RWPE1 (cell line): ENCODE measurements at regions not wholly inside any gene's neighbourhood (a gene's known extent, or its start where the extent isn't known, plus 50 kb on each side); places are given as distances from the start of the nearest gene placed in this dataset.

Experiments
- CTCF ChIA-PET: fragments of 350-600 bp; sonication (Branson Sonifier 250); formaldehyde crosslinking; extraction: SDS; loops from one replicate; lab custom pipeline; 2021; lab: Yijun Ruan, JAX
- POLR2A ChIA-PET: fragments of 400-600 bp; formaldehyde crosslinking; extraction: SDS; loops from one replicate; lab custom pipeline; 2020; ENCODE audit warnings: antibody characterized with exemption; ENCODE audit not compliant: low non-redundant PET; lab: Yijun Ruan, JAX
- DNase-seq: peaks from one replicate; pipeline ENCODE4 v3.0.0; 2012; ENCODE audit warnings: low spot score
- H3K27ac ChIP-seq: fragments of 450-650 bp; 2 replicates; pipeline ENCODE4 v1.5.1; 2017
- CTCF ChIP-seq: fragments of 450-650 bp; conservative IDR thresholded peaks from 2 replicates; pipeline ENCODE4 v1.5.1; 2017; ENCODE audit warnings: low read depth, mild to moderate bottlenecking

GRCh38 chr12:92533280-92533890 is 169.4 kb upstream of the PLEKHG7 start:
- TF ChIP-seq CTCF = no peak
- no peak overlapping the region for H3K27ac ChIP-seq
- ChIA-PET POLR2A (no interaction called here), CTCF (no interaction called here)
- no peak for DNase-seq

GRCh38 chr12:92530706-92531105 is 172.1 kb upstream of the PLEKHG7 start:
- no peak overlapping the region for H3K27ac ChIP-seq
- ChIA-PET CTCF (no interaction called here), POLR2A (no interaction called here)
- no peak for TF ChIP-seq CTCF
- no peak for DNase-seq

DNA sequence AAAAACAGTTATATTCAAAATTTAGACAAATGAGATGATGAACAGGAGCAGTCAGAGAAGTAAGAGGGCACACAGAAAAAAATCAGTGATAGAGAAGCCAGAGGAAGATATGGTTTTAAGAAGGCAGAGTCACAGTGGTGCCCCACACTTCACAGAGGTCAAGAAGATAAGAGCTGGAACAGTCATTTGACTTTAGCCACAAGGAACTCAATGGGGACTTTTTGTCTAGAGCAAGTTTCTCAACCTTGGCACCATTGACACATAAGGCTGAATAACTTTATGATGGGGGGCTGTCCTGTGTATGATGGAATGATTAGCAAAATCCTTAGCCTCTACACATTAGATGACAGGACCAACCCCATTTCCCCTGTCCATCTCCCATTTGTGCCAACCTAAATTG is 172.8 kb upstream of the PLEKHG7 start:
- DNase-seq = no peak
- CTCF ChIA-PET = no interaction called here
- POLR2A ChIA-PET = no interaction called here
- no peak for TF ChIP-seq CTCF
- H3K27ac ChIP-seq = no peak overlapping the region

DNA sequence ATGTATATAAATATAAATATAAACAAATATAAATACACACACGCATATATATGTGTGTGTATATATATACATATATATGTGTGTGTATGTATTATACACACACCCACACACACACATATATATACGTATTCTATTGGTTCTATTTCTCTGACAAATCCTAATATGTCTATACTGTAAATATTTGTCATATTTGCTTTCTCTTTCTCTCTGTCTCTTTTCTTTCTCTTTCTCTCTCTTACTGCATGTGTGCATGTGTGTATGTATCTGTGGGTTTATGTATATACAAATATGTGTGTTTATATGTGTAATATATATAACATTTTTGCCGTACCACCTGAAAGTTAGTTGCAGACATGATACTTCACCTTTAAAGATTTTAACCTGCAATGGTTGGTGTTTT is 174.2 kb upstream of the PLEKHG7 start:
- CTCF ChIA-PET = interaction anchor here (0.6 kb wide), 1 partner anchor 25 kb away, joined by 4 read pairs; no protein-coding TSS in a partner anchor
- TF ChIP-seq CTCF = no peak
- POLR2A ChIA-PET = no interaction called here
- H3K27ac ChIP-seq = no peak overlapping the region
- DNase-seq = no peak

DNA sequence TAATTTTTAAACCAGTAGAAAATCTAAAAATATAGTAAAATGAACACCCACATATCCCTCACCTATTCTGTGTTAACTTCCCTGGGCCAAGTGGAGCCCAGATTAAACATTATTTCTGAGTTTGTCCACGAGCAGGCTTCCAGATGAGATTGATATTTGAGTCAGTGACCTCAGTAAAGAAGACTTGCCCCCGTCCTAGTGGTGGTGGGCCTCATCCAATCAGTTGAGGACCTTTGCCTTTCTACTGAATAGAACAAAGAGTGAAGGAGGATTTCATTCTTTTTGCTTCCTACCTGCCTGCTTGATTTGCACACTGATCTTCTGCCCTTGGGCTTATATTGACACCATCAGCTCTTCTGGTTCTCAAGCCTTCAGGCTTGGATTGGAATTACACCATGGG is 174.7 kb upstream of the PLEKHG7 start:
- no peak for DNase-seq
- POLR2A ChIA-PET = no interaction called here
- no peak overlapping the region for H3K27ac ChIP-seq
- CTCF ChIA-PET = interaction anchor here (0.6 kb wide), 1 partner anchor 25 kb away, joined by 4 read pairs; no protein-coding TSS in a partner anchor
- no peak for TF ChIP-seq CTCF

- CTCF ChIA-PET = interaction anchor here (0.7 to 1.0 kb wide), 2 partner anchors 28 to 1142 kb away, joined by 3 read pairs; no protein-coding TSS in a partner anchor
- no peak for DNase-seq
- POLR2A ChIA-PET = no interaction called here
- no peak overlapping the region for H3K27ac ChIP-seq
- no peak for TF ChIP-seq CTCF
Observed at GRCh38 chr12:92524489-92524888, 178.3 kb upstream of the PLEKHG7 start.
